WTC11 (cell line): ENCODE measurements at regions not wholly inside any gene's neighbourhood (a gene's known extent, or its start where the extent isn't known, plus 50 kb on each side); places are given as distances from the start of the nearest gene placed in this dataset.

Experiments
- ATAC-seq: fragments of 200-7000 bp; cut with Tn5 transposase; 2 replicates; pipeline ENCODE4 v1.10.0; 2021; ENCODE audit warnings: mild to moderate bottlenecking, moderate library complexity
- CTCF ChIA-PET: fragments of 300-600 bp; sonication (Branson Sonifier 250); formaldehyde crosslinking; loops from one replicate; lab custom pipeline; 2021; ENCODE audit warnings: antibody characterized with exemption; lab: Charles Lee
- POLR2A ChIA-PET: fragments of 350-600 bp; sonication (Branson Sonifier 250); formaldehyde crosslinking; loops from one replicate; lab custom pipeline; 2021; ENCODE audit warnings: antibody characterized with exemption; lab: Charles Lee
- DNase-seq: peaks from one replicate; pipeline ENCODE4 v3.0.0; 2021; ENCODE audit warnings: low spot score
- H3K27ac Mint-ChIP-seq: 2 replicates; pipeline ENCODE4 v1.8.0; 2021; ENCODE audit warnings: mixed read lengths
- H3K27me3 Mint-ChIP-seq: 2 replicates; pipeline ENCODE4 v1.8.0; 2021; ENCODE audit warnings: low read depth, mild to moderate bottlenecking, moderate library complexity, mixed read lengths
- H3K36me3 Mint-ChIP-seq: 2 replicates; pipeline ENCODE4 v1.8.0; 2021; ENCODE audit warnings: mixed read lengths
- H3K4me1 Mint-ChIP-seq: 2 replicates; pipeline ENCODE4 v1.8.0; 2022; ENCODE audit warnings: mixed read lengths
- H3K4me3 Mint-ChIP-seq: 2 replicates; pipeline ENCODE4 v1.8.0; 2021; ENCODE audit warnings: mild to moderate bottlenecking, moderate library complexity, mixed read lengths
- H3K9me3 Mint-ChIP-seq: 2 replicates; pipeline ENCODE4 v1.8.0; 2021; ENCODE audit warnings: mixed read lengths
- CREM ChIP-seq: sonication (generic); formaldehyde crosslinking; IDR thresholded peaks from 2 replicates; pipeline ENCODE4 v1.8.1; 2022; ENCODE audit warnings: mild to moderate bottlenecking, missing genetic modification reagents, moderate library complexity
- ETV6 ChIP-seq: sonication (generic); formaldehyde crosslinking; IDR thresholded peaks from 2 replicates; pipeline ENCODE4 v1.8.1; 2022; ENCODE audit warnings: mild to moderate bottlenecking, missing genetic modification reagents
- GRHL2 ChIP-seq: fragments of 250-450 bp; sonication (Bioruptor Pico); IDR thresholded peaks from 2 replicates; pipeline ENCODE4 v1.8.0; 2022; ENCODE audit warnings: mild to moderate bottlenecking, moderate library complexity; ENCODE audit not compliant: insufficient replicate concordance, severe bottlenecking
- JUN ChIP-seq: sonication (generic); formaldehyde crosslinking; IDR thresholded peaks from 2 replicates; pipeline ENCODE4 v1.8.0; 2023; ENCODE audit warnings: mild to moderate bottlenecking, missing genetic modification reagents
- KAT7 ChIP-seq: sonication (generic); formaldehyde crosslinking; IDR thresholded peaks from 2 replicates; pipeline ENCODE4 v1.8.1; 2023; ENCODE audit warnings: missing genetic modification reagents, mild to moderate bottlenecking, borderline replicate concordance
- MXD4 ChIP-seq: fragments of 250-450 bp; sonication (Bioruptor Pico); IDR thresholded peaks from 2 replicates; pipeline ENCODE4 v1.8.0; 2021; ENCODE audit warnings: mild to moderate bottlenecking, moderate library complexity, borderline replicate concordance
- RELA ChIP-seq: sonication (generic); formaldehyde crosslinking; IDR thresholded peaks from 2 replicates; pipeline ENCODE4 v1.8.1; 2022; ENCODE audit warnings: missing genetic modification reagents, mild to moderate bottlenecking, borderline replicate concordance
- SMAD3 ChIP-seq: sonication (generic); formaldehyde crosslinking; IDR thresholded peaks from 2 replicates; pipeline ENCODE4 v1.8.0; 2022; ENCODE audit warnings: missing genetic modification reagents, mild to moderate bottlenecking, borderline replicate concordance
- SP1 ChIP-seq: sonication (generic); formaldehyde crosslinking; conservative IDR thresholded peaks from 2 replicates; pipeline ENCODE4 v1.8.1; 2022; ENCODE audit warnings: missing genetic modification reagents
- TEAD4 ChIP-seq: sonication (generic); formaldehyde crosslinking; IDR thresholded peaks from 2 replicates; pipeline ENCODE4 v1.8.0; 2022; ENCODE audit warnings: mild to moderate bottlenecking, missing genetic modification reagents
- TP53 ChIP-seq: sonication (generic); formaldehyde crosslinking; IDR thresholded peaks from 2 replicates; pipeline ENCODE4 v1.8.1; 2023; ENCODE audit warnings: mild to moderate bottlenecking, missing genetic modification reagents
- ZNF138 ChIP-seq: sonication (generic); formaldehyde crosslinking; conservative IDR thresholded peaks from 2 replicates; pipeline ENCODE4 v1.8.1; 2022; ENCODE audit warnings: mild to moderate bottlenecking, moderate library complexity, missing genetic modification reagents
- ZNF219 ChIP-seq: sonication (generic); formaldehyde crosslinking; IDR thresholded peaks from 2 replicates; pipeline ENCODE4 v1.8.0; 2023; ENCODE audit warnings: missing genetic modification reagents, mild to moderate bottlenecking, borderline replicate concordance
- ZNF671 ChIP-seq: fragments of 250-450 bp; sonication (Bioruptor Pico); IDR thresholded peaks from 2 replicates; pipeline ENCODE4 v1.8.0; 2021; ENCODE audit warnings: mild to moderate bottlenecking
- TF ChIP-seq, protein P1 (sequence below): sonication (generic); formaldehyde crosslinking; IDR thresholded peaks from 2 replicates; pipeline ENCODE4 v1.8.0; 2022; ENCODE audit warnings: missing genetic modification reagents
- TF ChIP-seq, protein P2 (sequence below): fragments of 250-450 bp; sonication (Bioruptor Pico); IDR thresholded peaks from 2 replicates; pipeline ENCODE4 v1.8.0; 2021; ENCODE audit warnings: mild to moderate bottlenecking
- TF ChIP-seq, protein P3 (sequence below): sonication (generic); formaldehyde crosslinking; IDR thresholded peaks from 2 replicates; pipeline ENCODE4 v1.8.1; 2023; ENCODE audit warnings: mild to moderate bottlenecking, moderate library complexity, missing genetic modification reagents
- TF ChIP-seq, protein P4 (sequence below): fragments of 250-450 bp; sonication (Bioruptor Pico); IDR thresholded peaks from 2 replicates; pipeline ENCODE4 v1.9.0; 2021; ENCODE audit warnings: mild to moderate bottlenecking, borderline replicate concordance
- TF ChIP-seq, protein P5 (sequence below): sonication (generic); formaldehyde crosslinking; IDR thresholded peaks from 2 replicates; pipeline ENCODE4 v1.8.1; 2022; ENCODE audit warnings: low read depth, mild to moderate bottlenecking, moderate library complexity, missing genetic modification reagents, borderline replicate concordance
- TF ChIP-seq, protein P6 (sequence below): sonication (generic); formaldehyde crosslinking; IDR thresholded peaks from 2 replicates; pipeline ENCODE4 v1.8.0; 2022; ENCODE audit warnings: mild to moderate bottlenecking, missing genetic modification reagents

DNA sequence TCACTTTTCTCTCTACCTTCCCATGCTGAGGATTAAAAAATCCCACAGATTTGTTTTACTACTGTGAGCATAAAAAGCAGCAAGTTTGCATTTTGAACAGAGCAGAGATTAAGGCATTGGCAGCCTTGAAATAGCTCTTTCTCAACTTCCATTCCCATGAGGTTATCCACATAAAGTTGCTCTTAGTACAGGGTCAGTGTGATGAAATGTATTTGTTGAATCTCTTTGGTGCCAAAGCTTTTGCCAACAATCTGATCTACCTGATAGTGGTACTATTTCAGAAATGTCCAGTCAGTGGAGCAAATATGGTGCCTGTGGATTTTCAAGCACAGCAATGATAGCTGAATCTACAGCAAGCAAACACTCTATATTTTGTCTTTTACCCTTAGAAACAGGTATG lies 254.8 kb downstream of the INHBA start:
- CTCF ChIA-PET: no interaction called here
- POLR2A ChIA-PET: no interaction called here
- H3K4me1 Mint-ChIP-seq: peaks cover 19% of the 10 kb centered on the region
- TF ChIP-seq, protein P1, sequence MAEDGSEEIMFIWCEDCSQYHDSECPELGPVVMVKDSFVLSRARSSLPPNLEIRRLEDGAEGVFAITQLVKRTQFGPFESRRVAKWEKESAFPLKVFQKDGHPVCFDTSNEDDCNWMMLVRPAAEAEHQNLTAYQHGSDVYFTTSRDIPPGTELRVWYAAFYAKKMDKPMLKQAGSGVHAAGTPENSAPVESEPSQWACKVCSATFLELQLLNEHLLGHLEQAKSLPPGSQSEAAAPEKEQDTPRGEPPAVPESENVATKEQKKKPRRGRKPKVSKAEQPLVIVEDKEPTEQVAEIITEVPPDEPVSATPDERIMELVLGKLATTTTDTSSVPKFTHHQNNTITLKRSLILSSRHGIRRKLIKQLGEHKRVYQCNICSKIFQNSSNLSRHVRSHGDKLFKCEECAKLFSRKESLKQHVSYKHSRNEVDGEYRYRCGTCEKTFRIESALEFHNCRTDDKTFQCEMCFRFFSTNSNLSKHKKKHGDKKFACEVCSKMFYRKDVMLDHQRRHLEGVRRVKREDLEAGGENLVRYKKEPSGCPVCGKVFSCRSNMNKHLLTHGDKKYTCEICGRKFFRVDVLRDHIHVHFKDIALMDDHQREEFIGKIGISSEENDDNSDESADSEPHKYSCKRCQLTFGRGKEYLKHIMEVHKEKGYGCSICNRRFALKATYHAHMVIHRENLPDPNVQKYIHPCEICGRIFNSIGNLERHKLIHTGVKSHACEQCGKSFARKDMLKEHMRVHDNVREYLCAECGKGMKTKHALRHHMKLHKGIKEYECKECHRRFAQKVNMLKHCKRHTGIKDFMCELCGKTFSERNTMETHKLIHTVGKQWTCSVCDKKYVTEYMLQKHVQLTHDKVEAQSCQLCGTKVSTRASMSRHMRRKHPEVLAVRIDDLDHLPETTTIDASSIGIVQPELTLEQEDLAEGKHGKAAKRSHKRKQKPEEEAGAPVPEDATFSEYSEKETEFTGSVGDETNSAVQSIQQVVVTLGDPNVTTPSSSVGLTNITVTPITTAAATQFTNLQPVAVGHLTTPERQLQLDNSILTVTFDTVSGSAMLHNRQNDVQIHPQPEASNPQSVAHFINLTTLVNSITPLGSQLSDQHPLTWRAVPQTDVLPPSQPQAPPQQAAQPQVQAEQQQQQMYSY (CRISPR knock-in tag): no peak
- TF ChIP-seq MXD4 (CRISPR knock-in tag) (no peak), TP53 (CRISPR knock-in tag) (no peak), ETV6 (CRISPR knock-in tag) (no peak), SMAD3 (no peak), SP1 (CRISPR knock-in tag) (no peak), KAT7 (no peak), CREM (CRISPR knock-in tag) (no peak)
- TF ChIP-seq, protein P2, sequence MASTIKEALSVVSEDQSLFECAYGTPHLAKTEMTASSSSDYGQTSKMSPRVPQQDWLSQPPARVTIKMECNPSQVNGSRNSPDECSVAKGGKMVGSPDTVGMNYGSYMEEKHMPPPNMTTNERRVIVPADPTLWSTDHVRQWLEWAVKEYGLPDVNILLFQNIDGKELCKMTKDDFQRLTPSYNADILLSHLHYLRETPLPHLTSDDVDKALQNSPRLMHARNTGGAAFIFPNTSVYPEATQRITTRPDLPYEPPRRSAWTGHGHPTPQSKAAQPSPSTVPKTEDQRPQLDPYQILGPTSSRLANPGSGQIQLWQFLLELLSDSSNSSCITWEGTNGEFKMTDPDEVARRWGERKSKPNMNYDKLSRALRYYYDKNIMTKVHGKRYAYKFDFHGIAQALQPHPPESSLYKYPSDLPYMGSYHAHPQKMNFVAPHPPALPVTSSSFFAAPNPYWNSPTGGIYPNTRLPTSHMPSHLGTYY: no peak
- TF ChIP-seq, protein P3, sequence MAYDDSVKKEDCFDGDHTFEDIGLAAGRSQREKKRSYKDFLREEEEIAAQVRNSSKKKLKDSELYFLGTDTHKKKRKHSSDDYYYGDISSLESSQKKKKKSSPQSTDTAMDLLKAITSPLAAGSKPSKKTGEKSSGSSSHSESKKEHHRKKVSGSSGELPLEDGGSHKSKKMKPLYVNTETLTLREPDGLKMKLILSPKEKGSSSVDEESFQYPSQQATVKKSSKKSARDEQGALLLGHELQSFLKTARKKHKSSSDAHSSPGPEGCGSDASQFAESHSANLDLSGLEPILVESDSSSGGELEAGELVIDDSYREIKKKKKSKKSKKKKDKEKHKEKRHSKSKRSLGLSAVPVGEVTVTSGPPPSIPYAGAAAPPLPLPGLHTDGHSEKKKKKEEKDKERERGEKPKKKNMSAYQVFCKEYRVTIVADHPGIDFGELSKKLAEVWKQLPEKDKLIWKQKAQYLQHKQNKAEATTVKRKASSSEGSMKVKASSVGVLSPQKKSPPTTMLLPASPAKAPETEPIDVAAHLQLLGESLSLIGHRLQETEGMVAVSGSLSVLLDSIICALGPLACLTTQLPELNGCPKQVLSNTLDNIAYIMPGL: no peak
- TF ChIP-seq, protein P4, sequence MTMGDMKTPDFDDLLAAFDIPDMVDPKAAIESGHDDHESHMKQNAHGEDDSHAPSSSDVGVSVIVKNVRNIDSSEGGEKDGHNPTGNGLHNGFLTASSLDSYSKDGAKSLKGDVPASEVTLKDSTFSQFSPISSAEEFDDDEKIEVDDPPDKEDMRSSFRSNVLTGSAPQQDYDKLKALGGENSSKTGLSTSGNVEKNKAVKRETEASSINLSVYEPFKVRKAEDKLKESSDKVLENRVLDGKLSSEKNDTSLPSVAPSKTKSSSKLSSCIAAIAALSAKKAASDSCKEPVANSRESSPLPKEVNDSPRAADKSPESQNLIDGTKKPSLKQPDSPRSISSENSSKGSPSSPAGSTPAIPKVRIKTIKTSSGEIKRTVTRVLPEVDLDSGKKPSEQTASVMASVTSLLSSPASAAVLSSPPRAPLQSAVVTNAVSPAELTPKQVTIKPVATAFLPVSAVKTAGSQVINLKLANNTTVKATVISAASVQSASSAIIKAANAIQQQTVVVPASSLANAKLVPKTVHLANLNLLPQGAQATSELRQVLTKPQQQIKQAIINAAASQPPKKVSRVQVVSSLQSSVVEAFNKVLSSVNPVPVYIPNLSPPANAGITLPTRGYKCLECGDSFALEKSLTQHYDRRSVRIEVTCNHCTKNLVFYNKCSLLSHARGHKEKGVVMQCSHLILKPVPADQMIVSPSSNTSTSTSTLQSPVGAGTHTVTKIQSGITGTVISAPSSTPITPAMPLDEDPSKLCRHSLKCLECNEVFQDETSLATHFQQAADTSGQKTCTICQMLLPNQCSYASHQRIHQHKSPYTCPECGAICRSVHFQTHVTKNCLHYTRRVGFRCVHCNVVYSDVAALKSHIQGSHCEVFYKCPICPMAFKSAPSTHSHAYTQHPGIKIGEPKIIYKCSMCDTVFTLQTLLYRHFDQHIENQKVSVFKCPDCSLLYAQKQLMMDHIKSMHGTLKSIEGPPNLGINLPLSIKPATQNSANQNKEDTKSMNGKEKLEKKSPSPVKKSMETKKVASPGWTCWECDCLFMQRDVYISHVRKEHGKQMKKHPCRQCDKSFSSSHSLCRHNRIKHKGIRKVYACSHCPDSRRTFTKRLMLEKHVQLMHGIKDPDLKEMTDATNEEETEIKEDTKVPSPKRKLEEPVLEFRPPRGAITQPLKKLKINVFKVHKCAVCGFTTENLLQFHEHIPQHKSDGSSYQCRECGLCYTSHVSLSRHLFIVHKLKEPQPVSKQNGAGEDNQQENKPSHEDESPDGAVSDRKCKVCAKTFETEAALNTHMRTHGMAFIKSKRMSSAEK (CRISPR knock-in tag): no peak
- H3K36me3 Mint-ChIP-seq: no peaks in the 10 kb centered on the region
- H3K4me3 Mint-ChIP-seq: no peak overlapping the region
- peaks cover 3% of the 10 kb centered on the region for H3K9me3 Mint-ChIP-seq
- no peak overlapping the region for H3K27ac Mint-ChIP-seq
- DNase-seq (no peak), ATAC-seq (no peak)
- no peaks in the 10 kb centered on the region for H3K27me3 Mint-ChIP-seq

DNA sequence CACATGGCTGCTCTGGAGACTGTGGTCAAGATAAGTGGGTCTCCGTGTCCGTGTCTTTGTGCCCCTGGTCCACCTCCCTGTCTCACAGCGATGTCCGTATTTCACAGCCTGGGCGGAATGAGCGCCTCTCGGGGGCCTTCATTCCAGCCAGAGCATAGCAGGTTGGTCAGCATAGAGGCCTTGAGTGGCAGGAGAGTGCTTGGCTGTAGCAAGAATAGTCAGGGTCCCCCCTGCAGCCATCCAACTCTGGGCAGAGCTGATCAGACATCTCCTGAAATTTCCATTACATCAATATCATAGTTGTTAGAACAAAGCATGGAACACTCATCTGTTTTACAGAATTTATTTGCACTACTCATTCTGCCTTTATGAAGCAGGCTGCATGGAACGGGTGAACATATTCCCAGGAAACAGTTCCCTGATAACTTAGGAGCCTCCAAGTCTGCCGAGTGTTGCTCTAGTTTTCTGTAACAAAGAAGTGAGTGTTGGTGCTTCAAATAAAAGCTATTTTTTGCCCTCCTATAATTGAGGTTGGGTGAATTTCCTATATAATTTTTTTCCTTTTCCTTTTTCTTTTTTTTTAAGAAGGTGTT lies 255.3 kb downstream of the INHBA start:
- H3K27me3 Mint-ChIP-seq: no peaks in the 10 kb centered on the region
- DNase-seq: no peak
- no peaks in the 10 kb centered on the region for H3K36me3 Mint-ChIP-seq
- peaks cover 5% of the 10 kb centered on the region for H3K9me3 Mint-ChIP-seq
- peaks cover 19% of the 10 kb centered on the region for H3K4me1 Mint-ChIP-seq
- ATAC-seq: no peak
- ChIA-PET CTCF (interaction anchor here (0.7 kb wide), 1 partner anchor 42 kb away, joined by 3 read pairs; no protein-coding TSS in a partner anchor), POLR2A (no interaction called here)
- no peak overlapping the region for H3K4me3 Mint-ChIP-seq
- H3K27ac Mint-ChIP-seq: no peak overlapping the region
- TF ChIP-seq ZNF219 (no peak), RELA (CRISPR knock-in tag) (no peak), JUN (no peak), GRHL2 (CRISPR knock-in tag) (no peak), ZNF671 (no peak), ZNF138 (no peak), TEAD4 (no peak)
- TF ChIP-seq, protein P2: no peak
- TF ChIP-seq, protein P5, sequence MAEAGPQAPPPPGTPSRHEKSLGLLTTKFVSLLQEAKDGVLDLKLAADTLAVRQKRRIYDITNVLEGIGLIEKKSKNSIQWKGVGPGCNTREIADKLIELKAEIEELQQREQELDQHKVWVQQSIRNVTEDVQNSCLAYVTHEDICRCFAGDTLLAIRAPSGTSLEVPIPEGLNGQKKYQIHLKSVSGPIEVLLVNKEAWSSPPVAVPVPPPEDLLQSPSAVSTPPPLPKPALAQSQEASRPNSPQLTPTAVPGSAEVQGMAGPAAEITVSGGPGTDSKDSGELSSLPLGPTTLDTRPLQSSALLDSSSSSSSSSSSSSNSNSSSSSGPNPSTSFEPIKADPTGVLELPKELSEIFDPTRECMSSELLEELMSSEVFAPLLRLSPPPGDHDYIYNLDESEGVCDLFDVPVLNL (CRISPR knock-in tag): no peak
- TF ChIP-seq, protein P6, sequence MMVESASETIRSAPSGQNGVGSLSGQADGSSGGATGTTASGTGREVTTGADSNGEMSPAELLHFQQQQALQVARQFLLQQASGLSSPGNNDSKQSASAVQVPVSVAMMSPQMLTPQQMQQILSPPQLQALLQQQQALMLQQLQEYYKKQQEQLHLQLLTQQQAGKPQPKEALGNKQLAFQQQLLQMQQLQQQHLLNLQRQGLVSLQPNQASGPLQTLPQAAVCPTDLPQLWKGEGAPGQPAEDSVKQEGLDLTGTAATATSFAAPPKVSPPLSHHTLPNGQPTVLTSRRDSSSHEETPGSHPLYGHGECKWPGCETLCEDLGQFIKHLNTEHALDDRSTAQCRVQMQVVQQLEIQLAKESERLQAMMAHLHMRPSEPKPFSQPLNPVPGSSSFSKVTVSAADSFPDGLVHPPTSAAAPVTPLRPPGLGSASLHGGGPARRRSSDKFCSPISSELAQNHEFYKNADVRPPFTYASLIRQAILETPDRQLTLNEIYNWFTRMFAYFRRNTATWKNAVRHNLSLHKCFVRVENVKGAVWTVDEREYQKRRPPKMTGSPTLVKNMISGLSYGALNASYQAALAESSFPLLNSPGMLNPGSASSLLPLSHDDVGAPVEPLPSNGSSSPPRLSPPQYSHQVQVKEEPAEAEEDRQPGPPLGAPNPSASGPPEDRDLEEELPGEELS (CRISPR knock-in tag): no peak
